H1 (cell line): ENCODE measurements at regions not wholly inside any gene's neighbourhood (a gene's known extent, or its start where the extent isn't known, plus 50 kb on each side); places are given as distances from the start of the nearest gene placed in this dataset.

Experiments used
- CTCF ChIA-PET: fragments of 300-600 bp; sonication (Branson Sonifier 250); formaldehyde crosslinking; loops from one replicate; lab custom pipeline; 2021; ENCODE audit not compliant: partially characterized antibody; lab: Charles Lee
- POLR2A ChIA-PET: fragments of 300-600 bp; sonication (Branson Sonifier 250); formaldehyde crosslinking; loops from one replicate; lab custom pipeline; 2021; ENCODE audit warnings: inconsistent platforms; ENCODE audit not compliant: partially characterized antibody; lab: Charles Lee
- DNase-seq, 2 experiments: peaks; one replicate each; pipeline versions ENCODE4 v3.0.0 to v3.0.0-alpha.2; 2010 to 2022; ENCODE audit warnings: low spot score in 2 of 2, low read depth in 1 of 2, mixed read lengths in 1 of 2
- FAIRE-seq: peaks from 2 replicates; lab custom pipeline; 2011; peaks lifted over from hg19 to GRCh38; lab: Jason Lieb, UNC
- H2AFZ ChIP-seq: 2 replicates; pipeline ENCODE4 v1.8.1; 2012; ENCODE audit warnings: low read length, inconsistent platforms
- H2AK5ac ChIP-seq: 2 replicates; pipeline ENCODE4 v1.6.1; 2013; ENCODE audit warnings: low read depth, low read length
- H2BK120ac ChIP-seq: replicated peaks from 2 replicates; pipeline ENCODE3; 2013; ENCODE audit warnings: low read depth, low read length, inconsistent platforms
- H2BK12ac ChIP-seq: 2 replicates; pipeline ENCODE4 v1.6.1; 2013; ENCODE audit warnings: low read depth, low read length
- H2BK15ac ChIP-seq: 2 replicates; pipeline ENCODE4 v1.6.1; 2013; ENCODE audit warnings: low read length
- H2BK20ac ChIP-seq: 2 replicates; pipeline ENCODE4 v1.6.1; 2013; ENCODE audit warnings: low read length
- H2BK5ac ChIP-seq: 2 replicates; pipeline ENCODE4 v1.6.1; 2013; ENCODE audit warnings: low read depth, low read length
- H3K14ac ChIP-seq: 2 replicates; pipeline ENCODE4 v1.6.1; 2013; ENCODE audit warnings: inconsistent platforms; ENCODE audit not compliant: insufficient read length
- H3K18ac ChIP-seq: 2 replicates; pipeline ENCODE4 v1.6.1; 2013; ENCODE audit warnings: low read length; ENCODE audit errors: extremely low read depth
- H3K23ac ChIP-seq: 2 replicates; pipeline ENCODE4 v1.6.1; 2013; ENCODE audit warnings: inconsistent platforms; ENCODE audit not compliant: insufficient read length
- H3K23me2 ChIP-seq: 2 replicates; pipeline ENCODE4 v1.6.1; 2013; ENCODE audit warnings: low read depth, low read length
- H3K27ac ChIP-seq: 2 replicates; pipeline ENCODE4 v1.6.1; 2011; ENCODE audit warnings: low read depth, low read length, inconsistent platforms
- H3K27me3 ChIP-seq, 4 experiments: replicated peaks in 1 of 4; 1 replicate in 1 of 4; 2 replicates in 3 of 4; pipeline versions ENCODE4 v1.6.1 to v1.8.1; 2011 to 2013; ENCODE audit warnings: low read length in 3 of 4, mild to moderate bottlenecking in 3 of 4, inconsistent platforms in 2 of 4, mixed read lengths in 2 of 4, moderate library complexity in 1 of 4; ENCODE audit not compliant: control insufficient read depth in 3 of 4, insufficient read depth in 3 of 4; ENCODE audit errors: extremely low read depth in 1 of 4
- H3K36me3 ChIP-seq, 4 experiments: 2 replicates each; pipeline versions ENCODE4 v1.6.1 to v1.8.1; 2011 to 2013; ENCODE audit warnings: mild to moderate bottlenecking in 4 of 4, low read length in 3 of 4, moderate library complexity in 2 of 4, control low read depth in 1 of 4, inconsistent platforms in 1 of 4; ENCODE audit not compliant: insufficient read depth in 4 of 4, control insufficient read depth in 2 of 4
- H3K4ac ChIP-seq: replicated peaks from 2 replicates; pipeline ENCODE3; 2013; ENCODE audit warnings: low read length, low read depth, mixed read lengths, inconsistent platforms; ENCODE audit not compliant: insufficient read length
- H3K4me1 ChIP-seq, 4 experiments: replicated peaks in 1 of 4; 1 replicate in 1 of 4; 2 replicates in 3 of 4; pipeline versions ENCODE4 v1.6.1 to v1.8.1; 2011 to 2013; ENCODE audit warnings: low read length in 3 of 4, inconsistent platforms in 2 of 4, mixed read lengths in 1 of 4; ENCODE audit not compliant: insufficient read depth in 4 of 4, control insufficient read depth in 3 of 4
- H3K4me2 ChIP-seq, 2 experiments: 2 replicates each; pipeline versions ENCODE4 v1.6.1 to v1.8.1; 2011 to 2013; ENCODE audit warnings: low read depth in 2 of 2, low read length in 2 of 2, control low read depth in 1 of 2, inconsistent platforms in 1 of 2, mild to moderate bottlenecking in 1 of 2; ENCODE audit not compliant: insufficient read depth in 1 of 2
- H3K4me3 ChIP-seq, 4 experiments: fragments of 200-600, 300-600 bp in 1 of 4; sonication (generic), shearing (Covaris generic), sonication (Bioruptor Twin) in 1 of 4; 2 replicates each; pipeline versions ENCODE4 v1.5.1 to v1.8.1; 2011 to 2016; ENCODE audit warnings: low read length in 4 of 4, low read depth in 3 of 4, control low read depth in 2 of 4, inconsistent platforms in 2 of 4, mild to moderate bottlenecking in 2 of 4, mixed read lengths in 1 of 4, moderate library complexity in 1 of 4; ENCODE audit not compliant: insufficient read depth in 2 of 4; ENCODE audit errors: extremely low read depth in 1 of 4
- H3K56ac ChIP-seq: replicated peaks from 2 replicates; pipeline ENCODE3; 2013; ENCODE audit warnings: low read depth, mild to moderate bottlenecking, mixed read lengths, low read length, inconsistent platforms; ENCODE audit not compliant: insufficient read length
- H3K79me1 ChIP-seq: 2 replicates; pipeline ENCODE4 v1.6.1; 2013; ENCODE audit warnings: low read depth, low read length, control low read depth
- H3K79me2 ChIP-seq, 2 experiments: 2 replicates each; pipeline versions ENCODE4 v1.6.1 to v1.8.1; 2012 to 2013; ENCODE audit warnings: low read length in 2 of 2, mild to moderate bottlenecking in 2 of 2, inconsistent platforms in 1 of 2; ENCODE audit not compliant: insufficient read depth in 2 of 2, control insufficient read depth in 1 of 2
- H3K9ac ChIP-seq, 4 experiments: replicated peaks in 1 of 4; 1 replicate in 1 of 4; 2 replicates in 3 of 4; pipeline versions ENCODE4 v1.6.1 to v1.8.1; 2011 to 2013; ENCODE audit warnings: low read depth in 3 of 4, low read length in 3 of 4, control low read depth in 2 of 4, mild to moderate bottlenecking in 2 of 4, moderate library complexity in 2 of 4, inconsistent platforms in 1 of 4; ENCODE audit errors: extremely low read depth in 1 of 4
- H3K9me3 ChIP-seq, 2 experiments: 2 replicates each; pipeline versions ENCODE4 v1.6.1 to v1.8.1; 2012 to 2013; ENCODE audit warnings: mild to moderate bottlenecking in 2 of 2, moderate library complexity in 2 of 2, control low read depth in 1 of 2, inconsistent platforms in 1 of 2, low read depth in 1 of 2, low read length in 1 of 2, mixed read lengths in 1 of 2; ENCODE audit not compliant: insufficient read depth in 2 of 2
- H4K20me1 ChIP-seq, 2 experiments: replicated peaks in 1 of 2; 2 replicates each; pipeline versions ENCODE3 to v1.8.1; 2011 to 2013; ENCODE audit warnings: inconsistent platforms in 2 of 2, low read length in 2 of 2, mild to moderate bottlenecking in 1 of 2; ENCODE audit not compliant: insufficient read depth in 2 of 2, control insufficient read depth in 1 of 2
- H4K5ac ChIP-seq: 2 replicates; pipeline ENCODE4 v1.6.1; 2013; ENCODE audit warnings: low read length, low read depth, mixed read lengths, inconsistent platforms; ENCODE audit not compliant: insufficient read length
- H4K8ac ChIP-seq: 2 replicates; pipeline ENCODE4 v1.8.0; 2013; ENCODE audit warnings: mild to moderate bottlenecking, moderate library complexity, low read length, inconsistent platforms; ENCODE audit not compliant: insufficient read depth; ENCODE audit errors: extremely low read depth
- H4K91ac ChIP-seq: replicated peaks from 2 replicates; pipeline ENCODE3; 2013; ENCODE audit warnings: low read length, mixed read lengths, inconsistent platforms; ENCODE audit not compliant: insufficient read length
- CBX5 ChIP-seq: fragments of 300-800, 300-1000 bp; sonication (generic); IDR thresholded peaks from 2 replicates; pipeline ENCODE4 v1.7.1; 2016; ENCODE audit warnings: antibody characterized with exemption, low read length, low read depth
- EP300 ChIP-seq, 2 experiments: IDR thresholded peaks; 1 replicate in 1 of 2; 2 replicates in 1 of 2; pipeline ENCODE4 v1.6.1; 2011 to 2012; ENCODE audit warnings: low read depth in 2 of 2, low read length in 2 of 2, mild to moderate bottlenecking in 2 of 2, borderline replicate concordance in 1 of 2, inconsistent platforms in 1 of 2, moderate library complexity in 1 of 2
- KDM4A ChIP-seq: IDR thresholded peaks from one replicate; pipeline ENCODE4 v1.7.1; 2012; ENCODE audit warnings: low read depth, mild to moderate bottlenecking, moderate library complexity, low read length, inconsistent platforms; ENCODE audit not compliant: severe bottlenecking
- SP4 ChIP-seq: IDR thresholded peaks from 2 replicates; pipeline ENCODE4 v1.6.1; 2012; ENCODE audit warnings: low read length, inconsistent platforms
- YY1 ChIP-seq: IDR thresholded peaks from 2 replicates; pipeline ENCODE4 v1.6.1; 2011; ENCODE audit warnings: low read depth, mild to moderate bottlenecking, low read length
- ZNF274 ChIP-seq: IDR thresholded peaks from 2 replicates; pipeline ENCODE4 v1.7.0; 2012; ENCODE audit warnings: low read length, borderline replicate concordance; ENCODE audit errors: extremely low read depth
- WGBS, 2 experiments: shearing (Covaris generic) in 1 of 2; methylation state at CpG; one replicate each; pipeline versions ENCODE4 v1.1.6 to v1.1.7; 2013 to 2015; ENCODE audit warnings: low lambda C conversion rate in 2 of 2, mixed read lengths in 2 of 2, inconsistent platforms in 1 of 2, low coverage in 1 of 2, missing lambda C conversion rate in 1 of 2; ENCODE audit not compliant: insufficient replicate concordance in 2 of 2, insufficient coverage in 1 of 2, insufficient read length in 1 of 2; ENCODE audit errors: extremely low coverage in 1 of 2, missing lambda C conversion rate in 1 of 2; 5-methylcytosine and 5-hydroxymethylcytosine counted together

DNA sequence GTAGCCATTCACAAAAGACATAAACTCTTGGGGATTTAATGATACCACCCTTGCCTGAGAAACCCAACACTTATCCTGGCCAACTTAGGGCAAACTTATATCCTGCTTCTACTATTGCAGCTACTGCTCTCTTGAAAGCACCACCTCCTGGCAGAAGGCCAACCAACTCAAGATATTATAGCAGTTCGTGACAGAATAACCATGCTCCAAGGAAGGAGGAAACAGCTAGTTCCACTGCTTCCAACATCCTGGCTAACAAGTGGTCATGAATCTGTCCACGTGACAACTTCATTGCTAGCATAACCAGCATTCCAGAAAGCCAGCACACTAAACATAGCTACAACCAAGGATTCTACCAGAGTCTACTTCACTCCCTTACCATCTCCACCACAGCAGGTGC lies 1037.5 kb downstream of the TBL1XR1 start:
- FAIRE-seq (no peak), DNase-seq (no peak)
- Histone ChIP-seq H2AFZ (no peak overlapping the region), H3K14ac (no peak overlapping the region), H4K20me1 (no peaks in the 10 kb centered on the region), H2AK5ac (no peak overlapping the region), H2BK15ac (no peak overlapping the region), H2BK5ac (no peak overlapping the region), H3K4me1 (no peaks in the 10 kb centered on the region), H3K56ac (no peak overlapping the region), H4K5ac (no peak overlapping the region), H4K91ac (no peak overlapping the region), H2BK120ac (no peak overlapping the region), H3K23me2 (no peaks in the 10 kb centered on the region), H3K27me3 (no peaks in the 10 kb centered on the region), H3K23ac (no peak overlapping the region), H2BK12ac (no peak overlapping the region), H3K36me3 (no peaks in the 10 kb centered on the region), H4K8ac (no peak overlapping the region), H3K4me3 (no peak overlapping the region), H3K27ac (no peak overlapping the region), H3K9ac (no peak overlapping the region), H3K4me2 (no peak overlapping the region), H3K9me3 (peaks cover 3 to 4% of the 10 kb centered on the region in 2 experiments; a peak in 3 of 4 replicates), H2BK20ac (no peak overlapping the region), H3K79me1 (no peaks in the 10 kb centered on the region), H3K79me2 (no peaks in the 10 kb centered on the region), H3K18ac (no peak overlapping the region), H3K4ac (no peak overlapping the region)
- 96% methylated on average over 2 of the region's 2 CpGs; no CpG with 5 or more reads in 1 of the 2 experiments for WGBS, 2 experiments
- TF ChIP-seq EP300 (IDR thresholded peaks at IDR 0.05; ENCODE audit: borderline replicate concordance in 1 of 2, low read depth in 2 of 2, low read length in 2 of 2) (no peak), KDM4A (no peak), ZNF274 (no peak), SP4 (no peak), YY1 (no peak), CBX5 (no peak)
- CTCF ChIA-PET, result interaction anchor here (1.0 to 1.5 kb wide), 3 partner anchors 10 to 163 kb away, joined by 3 to 4 read pairs (median 3); no protein-coding TSS in a partner anchor
- POLR2A ChIA-PET, result no interaction called here
